ENCODE measurements at regions not wholly inside any gene's neighbourhood (a gene's known extent, or its start where the extent isn't known, plus 50 kb on each side); places are given as distances from the start of the nearest gene placed in this dataset.

DNA sequence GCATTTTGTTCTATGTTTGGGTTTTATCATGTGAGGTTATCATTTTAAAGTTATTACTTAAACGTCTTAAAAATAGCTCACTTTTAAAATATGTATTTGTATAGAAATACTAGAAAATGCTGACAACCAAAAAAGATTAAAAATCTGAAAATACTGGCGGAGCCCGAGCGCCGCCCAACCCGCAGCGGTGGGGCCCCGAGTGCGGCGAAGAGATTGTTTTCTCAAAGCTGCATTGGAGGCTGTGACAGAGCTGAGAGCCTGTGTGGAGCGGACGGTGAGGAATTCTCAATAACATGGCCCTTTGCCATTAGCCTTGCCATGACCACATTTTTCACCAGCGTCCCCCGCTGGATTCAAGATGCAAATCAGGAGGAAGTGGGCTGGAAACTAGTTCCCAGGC is 255.4 kb downstream of the NKX6-1 start:
- TF ChIP-seq SIN3A (IDR thresholded peaks at IDR 0.05; ENCODE audit: borderline replicate concordance, insufficient read depth, low read depth, low read length) (no peak), POLR2AphosphoS5 (IDR thresholded peaks at IDR 0.05; ENCODE audit: low read depth, low read length) (no peak), TCF7L2 (IDR thresholded peaks at IDR 0.05; ENCODE audit: low read depth, low read length) (no peak)
- TF ChIP-seq, protein P1, sequence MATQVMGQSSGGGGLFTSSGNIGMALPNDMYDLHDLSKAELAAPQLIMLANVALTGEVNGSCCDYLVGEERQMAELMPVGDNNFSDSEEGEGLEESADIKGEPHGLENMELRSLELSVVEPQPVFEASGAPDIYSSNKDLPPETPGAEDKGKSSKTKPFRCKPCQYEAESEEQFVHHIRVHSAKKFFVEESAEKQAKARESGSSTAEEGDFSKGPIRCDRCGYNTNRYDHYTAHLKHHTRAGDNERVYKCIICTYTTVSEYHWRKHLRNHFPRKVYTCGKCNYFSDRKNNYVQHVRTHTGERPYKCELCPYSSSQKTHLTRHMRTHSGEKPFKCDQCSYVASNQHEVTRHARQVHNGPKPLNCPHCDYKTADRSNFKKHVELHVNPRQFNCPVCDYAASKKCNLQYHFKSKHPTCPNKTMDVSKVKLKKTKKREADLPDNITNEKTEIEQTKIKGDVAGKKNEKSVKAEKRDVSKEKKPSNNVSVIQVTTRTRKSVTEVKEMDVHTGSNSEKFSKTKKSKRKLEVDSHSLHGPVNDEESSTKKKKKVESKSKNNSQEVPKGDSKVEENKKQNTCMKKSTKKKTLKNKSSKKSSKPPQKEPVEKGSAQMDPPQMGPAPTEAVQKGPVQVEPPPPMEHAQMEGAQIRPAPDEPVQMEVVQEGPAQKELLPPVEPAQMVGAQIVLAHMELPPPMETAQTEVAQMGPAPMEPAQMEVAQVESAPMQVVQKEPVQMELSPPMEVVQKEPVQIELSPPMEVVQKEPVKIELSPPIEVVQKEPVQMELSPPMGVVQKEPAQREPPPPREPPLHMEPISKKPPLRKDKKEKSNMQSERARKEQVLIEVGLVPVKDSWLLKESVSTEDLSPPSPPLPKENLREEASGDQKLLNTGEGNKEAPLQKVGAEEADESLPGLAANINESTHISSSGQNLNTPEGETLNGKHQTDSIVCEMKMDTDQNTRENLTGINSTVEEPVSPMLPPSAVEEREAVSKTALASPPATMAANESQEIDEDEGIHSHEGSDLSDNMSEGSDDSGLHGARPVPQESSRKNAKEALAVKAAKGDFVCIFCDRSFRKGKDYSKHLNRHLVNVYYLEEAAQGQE (IDR thresholded peaks at IDR 0.05; ENCODE audit: insufficient read depth in 1 of 2, low read depth in 2 of 2, low read length in 1 of 2) = no peak
- TF ChIP-seq, protein P2, sequence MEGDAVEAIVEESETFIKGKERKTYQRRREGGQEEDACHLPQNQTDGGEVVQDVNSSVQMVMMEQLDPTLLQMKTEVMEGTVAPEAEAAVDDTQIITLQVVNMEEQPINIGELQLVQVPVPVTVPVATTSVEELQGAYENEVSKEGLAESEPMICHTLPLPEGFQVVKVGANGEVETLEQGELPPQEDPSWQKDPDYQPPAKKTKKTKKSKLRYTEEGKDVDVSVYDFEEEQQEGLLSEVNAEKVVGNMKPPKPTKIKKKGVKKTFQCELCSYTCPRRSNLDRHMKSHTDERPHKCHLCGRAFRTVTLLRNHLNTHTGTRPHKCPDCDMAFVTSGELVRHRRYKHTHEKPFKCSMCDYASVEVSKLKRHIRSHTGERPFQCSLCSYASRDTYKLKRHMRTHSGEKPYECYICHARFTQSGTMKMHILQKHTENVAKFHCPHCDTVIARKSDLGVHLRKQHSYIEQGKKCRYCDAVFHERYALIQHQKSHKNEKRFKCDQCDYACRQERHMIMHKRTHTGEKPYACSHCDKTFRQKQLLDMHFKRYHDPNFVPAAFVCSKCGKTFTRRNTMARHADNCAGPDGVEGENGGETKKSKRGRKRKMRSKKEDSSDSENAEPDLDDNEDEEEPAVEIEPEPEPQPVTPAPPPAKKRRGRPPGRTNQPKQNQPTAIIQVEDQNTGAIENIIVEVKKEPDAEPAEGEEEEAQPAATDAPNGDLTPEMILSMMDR (IDR thresholded peaks at IDR 0.05) = no peak
- BruUV-seq (replicated peaks) = no TSS peak
- Histone ChIP-seq H3K27ac (ENCODE audit: low read length) (no peak overlapping the region), H3K4me3 (ENCODE audit: low read depth in 2 of 2, low read length in 2 of 2) (no peak overlapping the region), H3K36me3 (ENCODE audit: control insufficient read depth, insufficient read depth, low read length) (no peaks in the 10 kb centered on the region), H3K27me3 (ENCODE audit: control insufficient read depth, insufficient read depth, low read length) (no peaks in the 10 kb centered on the region), H3K4me1 (ENCODE audit: control insufficient read depth, insufficient read depth, low read length) (no peaks in the 10 kb centered on the region), H3K9me3 (ENCODE audit: control insufficient read depth, insufficient read depth, low read depth, low read length) (no peaks in the 10 kb centered on the region)
- intact Hi-C loops (cut with micrococcal nuclease; ENCODE audit: unreplicated experiment) (no loop called here), in situ Hi-C loops (cut with HindIII; ENCODE audit: low pct_unique_long_range_greater_than_20kb, low sequenced_read_pairs) (no loop called here)
- ATAC-seq = no peak
- POLR2A ChIA-PET = no interaction called here
- no peak for DNase-seq (ENCODE audit: low read depth, low spot score)
- CTCF ChIA-PET = no interaction called here

DNA sequence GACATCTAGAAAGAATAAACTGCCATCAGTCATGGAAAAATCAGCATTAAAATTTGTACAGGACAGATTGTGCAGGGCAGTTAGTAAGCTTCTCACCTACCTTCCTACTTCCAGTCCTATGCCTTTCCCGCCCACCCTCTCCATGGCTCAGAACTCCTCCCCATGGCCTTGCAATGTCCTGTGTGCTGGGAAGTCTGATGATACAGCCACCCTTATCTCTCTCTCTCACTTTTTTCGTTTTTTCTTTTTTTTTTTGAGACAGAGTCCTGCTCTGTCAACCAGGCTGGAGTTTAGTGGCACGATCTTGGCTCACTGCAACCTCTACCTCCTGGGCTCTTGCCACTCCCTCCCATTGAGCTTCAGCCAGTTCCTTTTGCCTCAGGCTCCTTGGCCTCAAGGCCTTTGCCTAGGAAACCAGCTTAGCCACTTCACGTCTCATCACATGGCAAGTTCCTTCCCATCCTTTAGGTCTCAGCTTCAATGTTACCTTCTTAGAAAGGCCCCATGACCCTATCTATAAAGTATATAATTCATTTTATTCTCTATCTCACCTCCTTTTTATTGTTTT is 259.7 kb downstream of the NKX6-1 start:
- TF ChIP-seq, protein P2 (IDR thresholded peaks at IDR 0.05) = no peak
- Histone ChIP-seq H3K4me3 (ENCODE audit: low read depth in 2 of 2, low read length in 2 of 2) (no peak overlapping the region), H3K27ac (ENCODE audit: low read length) (no peak overlapping the region), H3K36me3 (ENCODE audit: control insufficient read depth, insufficient read depth, low read length) (no peaks in the 10 kb centered on the region), H3K9me3 (ENCODE audit: control insufficient read depth, insufficient read depth, low read depth, low read length) (no peaks in the 10 kb centered on the region), H3K27me3 (ENCODE audit: control insufficient read depth, insufficient read depth, low read length) (no peaks in the 10 kb centered on the region), H3K4me1 (ENCODE audit: control insufficient read depth, insufficient read depth, low read length) (no peaks in the 10 kb centered on the region)
- ChIA-PET CTCF (interaction anchor here (0.7 kb wide), 1 partner anchor 341 kb away, joined by 3 read pairs; no protein-coding TSS in a partner anchor), POLR2A (interaction anchor here (0.6 kb wide), 1 partner anchor 48 kb away, joined by 8 read pairs; no protein-coding TSS in a partner anchor)
- DNase-seq (ENCODE audit: low read depth, low spot score) (no peak), ATAC-seq (no peak)
- in situ Hi-C loops (cut with HindIII; ENCODE audit: low pct_unique_long_range_greater_than_20kb, low sequenced_read_pairs) = no loop called here
- intact Hi-C loops (cut with micrococcal nuclease; ENCODE audit: unreplicated experiment) = no loop called here
- no TSS peak for BruUV-seq (replicated peaks)
